Esophagus (tissue), 2 donors: ENCODE measurements at regions not wholly inside any gene's neighbourhood (a gene's known extent, or its start where the extent isn't known, plus 50 kb on each side); places are given as distances from the start of the nearest gene placed in this dataset.

ENCODE experiments used
- H3K27ac ChIP-seq, 2 donors: one replicate each; pipeline ENCODE4 v1.5.1; 2013; ENCODE audit warnings: low read depth in 2 of 2, mild to moderate bottlenecking in 2 of 2, inconsistent platforms in 1 of 2, low read length in 1 of 2, moderate library complexity in 1 of 2
- H3K27me3 ChIP-seq, 2 donors: one replicate each; pipeline ENCODE4 v1.6.1; 2013; ENCODE audit warnings: low read length in 2 of 2, control low read depth in 1 of 2, mild to moderate bottlenecking in 1 of 2; ENCODE audit not compliant: insufficient read depth in 2 of 2, control insufficient read depth in 1 of 2
- H3K36me3 ChIP-seq, 2 donors: one replicate each; pipeline ENCODE4 v1.6.1; 2013; ENCODE audit warnings: low read length in 1 of 2; ENCODE audit not compliant: control insufficient read depth in 2 of 2, insufficient read depth in 2 of 2
- H3K4me1 ChIP-seq, 2 donors: one replicate each; pipeline ENCODE4 v1.6.1; 2013; ENCODE audit warnings: low read length in 1 of 2; ENCODE audit not compliant: control insufficient read depth in 2 of 2, insufficient read depth in 2 of 2
- H3K4me3 ChIP-seq, 2 donors: one replicate each; pipeline ENCODE4 v1.5.1; 2013; ENCODE audit warnings: low read length in 2 of 2, mild to moderate bottlenecking in 2 of 2, low read depth in 1 of 2, moderate library complexity in 1 of 2
- H3K9me3 ChIP-seq, 2 donors: one replicate each; pipeline ENCODE4 v1.6.1; 2013; ENCODE audit warnings: mild to moderate bottlenecking in 2 of 2, low read depth in 1 of 2, low read length in 1 of 2, moderate library complexity in 1 of 2; ENCODE audit not compliant: control insufficient read depth in 2 of 2, insufficient read depth in 1 of 2
- WGBS, 2 donors: extraction: QIAGEN DNeasy Blood & Tissue Kit; methylation state at CpG; one replicate each; pipeline ENCODE4 v1.1.7; 2013; 5-methylcytosine and 5-hydroxymethylcytosine counted together
- donor health status: healthy with polysubstance abuse.
- donor health status: Bipolar disorder and iron deficiency.

- 87 to 89% methylated on average over 2 of the region's 2 CpGs for WGBS, 2 donors
These were observed 110.7 kb upstream of the CNTLN start for GRCh38 chr9:17024129-17024528.

GRCh38 chr9:17021387-17021970, 113.4 kb upstream of the CNTLN start:
- Histone ChIP-seq H3K4me1 (peaks cover 0 to 5% of the 10 kb centered on the region in 2 donors), H3K27me3 (no peaks in the 10 kb centered on the region), H3K27ac (no peak overlapping the region), H3K4me3 (no peak overlapping the region), H3K9me3 (peaks cover 0 to 5% of the 10 kb centered on the region in 2 donors), H3K36me3 (no peaks in the 10 kb centered on the region)
- 90 to 92% methylated on average over 1 of the region's 1 CpG for WGBS, 2 donors

More at GRCh38 chr9:17024129-17024528, 110.7 kb upstream of the CNTLN start:
- no peaks in the 10 kb centered on the region for H3K36me3 ChIP-seq
- H3K9me3 ChIP-seq: peaks cover 0 to 2% of the 10 kb centered on the region in 2 donors
- H3K4me3 ChIP-seq: no peak overlapping the region
- no peaks in the 10 kb centered on the region for H3K27me3 ChIP-seq
- no peaks in the 10 kb centered on the region for H3K4me1 ChIP-seq
- H3K27ac ChIP-seq: no peak overlapping the region

DNA sequence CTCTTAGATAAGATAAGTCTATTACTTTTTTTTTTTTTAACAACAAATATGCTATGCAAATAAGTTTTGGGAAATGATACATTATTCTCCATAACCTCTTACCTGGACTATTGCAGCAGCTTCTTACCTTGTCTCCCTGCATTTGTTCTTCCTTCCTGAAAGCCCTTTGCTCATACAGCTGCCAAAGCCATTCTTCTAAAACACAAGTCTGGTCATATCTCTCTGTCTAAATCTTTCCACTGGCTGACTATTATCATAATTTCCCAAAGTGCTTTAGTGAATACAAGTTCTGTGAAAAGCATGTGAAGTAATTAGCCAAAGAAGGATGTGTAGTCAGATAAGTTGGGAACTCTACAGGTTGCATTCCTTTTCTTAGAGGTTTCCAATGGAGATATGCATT, 115.4 kb upstream of the CNTLN start:
- Histone ChIP-seq H3K4me3 (no peak overlapping the region), H3K27me3 (no peaks in the 10 kb centered on the region), H3K36me3 (no peaks in the 10 kb centered on the region), H3K27ac (no peak overlapping the region), H3K9me3 (peaks cover 0 to 5% of the 10 kb centered on the region in 2 donors), H3K4me1 (peaks cover 0 to 5% of the 10 kb centered on the region in 2 donors)

- Histone ChIP-seq H3K27ac (peak overlapping the region; percentile 7 to 34), H3K36me3 (no peaks in the 10 kb centered on the region), H3K4me1 (peaks cover 0 to 5% of the 10 kb centered on the region in 2 donors), H3K27me3 (no peaks in the 10 kb centered on the region), H3K4me3 (no peak overlapping the region), H3K9me3 (peaks cover 0 to 3% of the 10 kb centered on the region in 2 donors)
- WGBS, 2 donors: 50 to 55% methylated on average over 3 of the region's 3 CpGs
These were observed 116.2 kb upstream of the CNTLN start for GRCh38 chr9:17018540-17019196.

DNA sequence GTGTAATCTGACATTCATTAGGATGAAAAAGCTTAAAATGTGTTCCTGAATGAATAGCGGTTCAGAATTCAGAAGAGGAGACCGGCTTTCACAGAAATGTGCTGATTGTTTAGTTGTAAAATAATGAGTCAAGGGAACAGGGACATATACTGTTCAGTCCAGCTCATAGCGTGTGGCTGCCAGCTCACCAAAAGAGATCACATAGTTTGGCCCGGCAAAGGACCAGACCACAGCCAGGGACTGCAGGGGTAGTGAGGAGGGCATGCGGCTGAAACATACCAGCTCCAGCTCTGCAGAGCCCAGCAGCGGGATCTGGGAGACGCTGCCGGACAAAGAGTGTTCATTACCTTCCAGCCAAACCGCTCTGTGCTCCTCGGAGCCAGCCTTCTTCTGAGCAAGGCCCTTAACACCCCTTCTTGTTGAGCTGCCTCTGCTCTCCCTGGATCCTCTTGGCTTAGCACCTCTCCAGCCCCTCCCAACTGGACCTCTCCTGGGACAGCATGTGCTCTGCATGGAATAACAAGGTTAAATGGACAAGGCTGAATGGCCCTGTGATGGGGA, 116.8 kb upstream of the CNTLN start:
- Histone ChIP-seq H3K27ac (peak overlapping the region; percentile 24 to 34), H3K27me3 (no peaks in the 10 kb centered on the region), H3K36me3 (no peaks in the 10 kb centered on the region), H3K4me3 (no peak overlapping the region), H3K9me3 (peaks cover 0 to 3% of the 10 kb centered on the region in 2 donors), H3K4me1 (peaks cover 0 to 5% of the 10 kb centered on the region in 2 donors)
- WGBS, 2 donors: 63 to 70% methylated on average over 10 of the region's 10 CpGs

- 66 to 84% methylated on average over 3 of the region's 3 CpGs for WGBS, 2 donors
- Histone ChIP-seq H3K4me3 (no peak overlapping the region), H3K27me3 (no peaks in the 10 kb centered on the region), H3K36me3 (no peaks in the 10 kb centered on the region), H3K4me1 (peaks cover 0 to 5% of the 10 kb centered on the region in 2 donors), H3K27ac (no peak overlapping the region), H3K9me3 (peaks cover 0 to 3% of the 10 kb centered on the region in 2 donors)
These were observed 120.9 kb upstream of the CNTLN start for GRCh38 chr9:17013891-17014290.

GRCh38 chr9:17013010-17013409, 121.8 kb upstream of the CNTLN start:
- Histone ChIP-seq H3K4me3 (no peak overlapping the region), H3K9me3 (peaks cover 0 to under 1% of the 10 kb centered on the region in 2 donors), H3K36me3 (no peaks in the 10 kb centered on the region), H3K27ac (no peak overlapping the region), H3K27me3 (no peaks in the 10 kb centered on the region), H3K4me1 (peaks cover 0 to 1% of the 10 kb centered on the region in 2 donors)
- WGBS, 2 donors: 70 to 71% methylated on average over 3 of the region's 3 CpGs

DNA sequence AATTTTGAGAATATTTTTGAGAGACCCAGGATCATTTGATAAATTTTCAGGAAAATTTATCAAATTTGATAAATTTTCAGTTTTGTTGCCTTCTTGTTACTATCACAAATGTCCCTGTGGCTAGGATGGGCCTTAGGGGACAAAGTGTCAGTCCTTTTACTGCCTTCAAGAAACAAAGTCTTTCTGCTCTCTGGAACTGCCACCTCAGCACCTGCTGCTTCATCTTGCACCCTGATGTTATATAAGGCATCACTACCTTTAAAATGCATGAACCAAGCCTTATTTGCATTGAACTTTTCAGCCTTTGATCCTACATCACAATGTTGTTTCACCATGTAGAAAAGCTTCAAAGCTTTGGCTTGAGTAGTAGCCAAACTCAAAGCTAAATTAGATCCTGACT, 123.0 kb upstream of the CNTLN start:
- Histone ChIP-seq H3K27ac (no peak overlapping the region), H3K27me3 (no peaks in the 10 kb centered on the region), H3K36me3 (no peaks in the 10 kb centered on the region), H3K4me3 (no peak overlapping the region), H3K9me3 (no peaks in the 10 kb centered on the region), H3K4me1 (no peaks in the 10 kb centered on the region)

- 76 to 90% methylated on average over 2 of the region's 2 CpGs for WGBS, 2 donors
- Histone ChIP-seq H3K9me3 (no peaks in the 10 kb centered on the region), H3K27me3 (no peaks in the 10 kb centered on the region), H3K36me3 (no peaks in the 10 kb centered on the region), H3K4me3 (no peak overlapping the region), H3K4me1 (no peaks in the 10 kb centered on the region), H3K27ac (no peak overlapping the region)
These were observed 125.8 kb upstream of the CNTLN start for GRCh38 chr9:17009071-17009470.
